ENCODE measurements at regions not wholly inside any gene's neighbourhood (a gene's known extent, or its start where the extent isn't known, plus 50 kb on each side); places are given as distances from the start of the nearest gene placed in this dataset.

DNA sequence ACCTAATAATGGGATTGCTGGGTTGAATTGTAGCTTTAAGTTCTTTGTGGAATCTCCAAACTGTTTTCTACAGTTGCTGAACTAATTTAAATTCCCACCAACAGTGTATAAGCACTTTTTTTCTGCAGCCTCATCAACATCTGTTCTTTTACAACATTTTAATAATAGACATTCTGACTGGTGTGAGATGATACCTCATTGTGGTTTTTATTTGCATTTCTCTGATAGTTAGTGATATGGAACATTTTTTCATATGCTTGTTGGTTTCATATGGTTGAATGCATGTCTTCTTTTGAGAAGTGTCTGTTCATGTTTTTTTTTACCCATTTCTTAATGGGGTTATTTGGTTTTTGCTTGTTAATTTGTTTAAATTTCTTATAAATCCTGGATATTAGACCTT, 1718.9 kb downstream of the C4orf33 start:
- H3K27me3 ChIP-seq (ENCODE audit: control insufficient read depth in 4 of 4, insufficient read depth in 4 of 4, low read length in 3 of 4) = no peaks in the 10 kb centered on the region
- DNase-seq (ENCODE audit: low spot score) = no peak
- TF ChIP-seq SP1 (IDR thresholded peaks at IDR 0.05) (no peak), HNF4A (conservative IDR thresholded peaks at IDR 0.05) (no peak), EGR1 (IDR thresholded peaks at IDR 0.05; ENCODE audit: low read depth in 2 of 2) (no peak), GABPA (IDR thresholded peaks at IDR 0.05 in 1 of 2, conservative IDR thresholded peaks at IDR 0.05 in 1 of 2) (no peak), FOXA2 (IDR thresholded peaks at IDR 0.05) (no peak), RXRA (IDR thresholded peaks at IDR 0.05) (no peak), TAF1 (conservative IDR thresholded peaks at IDR 0.05) (no peak)
- TF ChIP-seq, protein P1, sequence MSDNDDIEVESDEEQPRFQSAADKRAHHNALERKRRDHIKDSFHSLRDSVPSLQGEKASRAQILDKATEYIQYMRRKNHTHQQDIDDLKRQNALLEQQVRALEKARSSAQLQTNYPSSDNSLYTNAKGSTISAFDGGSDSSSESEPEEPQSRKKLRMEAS (IDR thresholded peaks at IDR 0.05) = no peak

GRCh38 chr4:130820448-130820847, 1724.5 kb downstream of the C4orf33 start:
- no peak overlapping the region for H3K9ac ChIP-seq (ENCODE audit: low read depth in 1 of 2, low read length in 2 of 2)
- H3K9me3 ChIP-seq (ENCODE audit: control insufficient read depth in 4 of 4, low read length in 3 of 4) = no peaks in the 10 kb centered on the region
- 39% methylated on average over 1 of the region's 1 CpG for WGBS

More for the DNA sequence above, 1718.9 kb downstream of the C4orf33 start:
- no peak overlapping the region for H3K4me3 ChIP-seq (ENCODE audit: low read depth in 1 of 3, low read length in 3 of 3)
- H3K9me3 ChIP-seq (ENCODE audit: control insufficient read depth in 4 of 4, low read length in 3 of 4) = no peaks in the 10 kb centered on the region
- H3K36me3 ChIP-seq (ENCODE audit: control insufficient read depth in 4 of 4, insufficient read depth in 3 of 4, low read depth in 1 of 4, low read length in 3 of 4) = no peaks in the 10 kb centered on the region
- H3K9ac ChIP-seq (ENCODE audit: low read depth in 1 of 2, low read length in 2 of 2) = no peak overlapping the region
- H3K4me1 ChIP-seq (ENCODE audit: control insufficient read depth in 4 of 4, insufficient read depth in 4 of 4, low read length in 3 of 4) = no peaks in the 10 kb centered on the region
- no peak overlapping the region for H3K27ac ChIP-seq (ENCODE audit: low read depth in 1 of 2, low read length in 2 of 2)

More at GRCh38 chr4:130820448-130820847, 1724.5 kb downstream of the C4orf33 start:
- no peak for DNase-seq (ENCODE audit: low spot score)
- Histone ChIP-seq H3K27me3 (ENCODE audit: control insufficient read depth in 4 of 4, insufficient read depth in 4 of 4, low read length in 3 of 4) (no peaks in the 10 kb centered on the region), H3K27ac (ENCODE audit: low read depth in 1 of 2, low read length in 2 of 2) (no peak overlapping the region), H3K36me3 (ENCODE audit: control insufficient read depth in 4 of 4, insufficient read depth in 3 of 4, low read depth in 1 of 4, low read length in 3 of 4) (no peaks in the 10 kb centered on the region), H3K4me3 (ENCODE audit: low read depth in 1 of 3, low read length in 3 of 3) (no peak overlapping the region), H3K4me1 (ENCODE audit: control insufficient read depth in 4 of 4, insufficient read depth in 4 of 4, low read length in 3 of 4) (no peaks in the 10 kb centered on the region)
- no peak for TF ChIP-seq GABPA (IDR thresholded peaks at IDR 0.05 in 1 of 2, conservative IDR thresholded peaks at IDR 0.05 in 1 of 2)
- TF ChIP-seq FOXA1 (IDR thresholded peaks at IDR 0.05) = no peak
- TF ChIP-seq ATF3 (IDR thresholded peaks at IDR 0.05) = no peak
- TF ChIP-seq NR2F2 (IDR thresholded peaks at IDR 0.05) = no peak
- no peak for TF ChIP-seq RAD21 (IDR thresholded peaks at IDR 0.05)
- TF ChIP-seq YY1 (IDR thresholded peaks at IDR 0.05) = no peak
- no peak for TF ChIP-seq TAF1 (conservative IDR thresholded peaks at IDR 0.05)
- TF ChIP-seq REST (IDR thresholded peaks at IDR 0.05) = no peak
- TF ChIP-seq, protein P2, sequence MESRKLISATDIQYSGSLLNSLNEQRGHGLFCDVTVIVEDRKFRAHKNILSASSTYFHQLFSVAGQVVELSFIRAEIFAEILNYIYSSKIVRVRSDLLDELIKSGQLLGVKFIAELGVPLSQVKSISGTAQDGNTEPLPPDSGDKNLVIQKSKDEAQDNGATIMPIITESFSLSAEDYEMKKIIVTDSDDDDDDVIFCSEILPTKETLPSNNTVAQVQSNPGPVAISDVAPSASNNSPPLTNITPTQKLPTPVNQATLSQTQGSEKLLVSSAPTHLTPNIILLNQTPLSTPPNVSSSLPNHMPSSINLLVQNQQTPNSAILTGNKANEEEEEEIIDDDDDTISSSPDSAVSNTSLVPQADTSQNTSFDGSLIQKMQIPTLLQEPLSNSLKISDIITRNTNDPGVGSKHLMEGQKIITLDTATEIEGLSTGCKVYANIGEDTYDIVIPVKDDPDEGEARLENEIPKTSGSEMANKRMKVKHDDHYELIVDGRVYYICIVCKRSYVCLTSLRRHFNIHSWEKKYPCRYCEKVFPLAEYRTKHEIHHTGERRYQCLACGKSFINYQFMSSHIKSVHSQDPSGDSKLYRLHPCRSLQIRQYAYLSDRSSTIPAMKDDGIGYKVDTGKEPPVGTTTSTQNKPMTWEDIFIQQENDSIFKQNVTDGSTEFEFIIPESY (IDR thresholded peaks at IDR 0.05) = no peak
- no peak for TF ChIP-seq RXRA (IDR thresholded peaks at IDR 0.05)
